ENCODE measurements at regions not wholly inside any gene's neighbourhood (a gene's known extent, or its start where the extent isn't known, plus 50 kb on each side); places are given as distances from the start of the nearest gene placed in this dataset.

DNA sequence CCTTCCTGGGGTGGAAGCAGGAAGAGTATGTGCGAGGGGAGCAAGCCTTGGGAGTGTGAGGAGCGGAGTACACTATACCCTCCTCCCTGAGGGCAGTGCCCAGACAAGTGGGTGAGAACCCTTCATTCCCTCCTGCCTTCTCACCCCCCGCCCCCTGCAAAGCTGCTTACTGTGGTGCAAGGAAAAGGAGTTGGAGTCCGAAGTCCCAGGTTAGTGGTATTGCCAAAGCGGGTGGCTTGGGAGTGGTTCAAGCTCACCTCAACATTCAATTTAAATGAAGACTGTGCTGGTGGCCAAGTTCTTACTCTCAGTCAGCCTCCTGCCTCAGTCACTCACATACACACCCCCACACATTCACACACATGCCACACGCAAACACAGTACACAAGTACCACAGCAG, 74.7 kb upstream of the PRDM1 start:
- TF ChIP-seq, protein P1, sequence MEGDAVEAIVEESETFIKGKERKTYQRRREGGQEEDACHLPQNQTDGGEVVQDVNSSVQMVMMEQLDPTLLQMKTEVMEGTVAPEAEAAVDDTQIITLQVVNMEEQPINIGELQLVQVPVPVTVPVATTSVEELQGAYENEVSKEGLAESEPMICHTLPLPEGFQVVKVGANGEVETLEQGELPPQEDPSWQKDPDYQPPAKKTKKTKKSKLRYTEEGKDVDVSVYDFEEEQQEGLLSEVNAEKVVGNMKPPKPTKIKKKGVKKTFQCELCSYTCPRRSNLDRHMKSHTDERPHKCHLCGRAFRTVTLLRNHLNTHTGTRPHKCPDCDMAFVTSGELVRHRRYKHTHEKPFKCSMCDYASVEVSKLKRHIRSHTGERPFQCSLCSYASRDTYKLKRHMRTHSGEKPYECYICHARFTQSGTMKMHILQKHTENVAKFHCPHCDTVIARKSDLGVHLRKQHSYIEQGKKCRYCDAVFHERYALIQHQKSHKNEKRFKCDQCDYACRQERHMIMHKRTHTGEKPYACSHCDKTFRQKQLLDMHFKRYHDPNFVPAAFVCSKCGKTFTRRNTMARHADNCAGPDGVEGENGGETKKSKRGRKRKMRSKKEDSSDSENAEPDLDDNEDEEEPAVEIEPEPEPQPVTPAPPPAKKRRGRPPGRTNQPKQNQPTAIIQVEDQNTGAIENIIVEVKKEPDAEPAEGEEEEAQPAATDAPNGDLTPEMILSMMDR (IDR thresholded peaks at IDR 0.05; ENCODE audit: low read depth, low read length), result no peak
- TF ChIP-seq EZH2phosphoT487 (IDR thresholded peaks at IDR 0.05; ENCODE audit: low read depth), result no peak
